ENCODE measurements at regions not wholly inside any gene's neighbourhood (a gene's known extent, or its start where the extent isn't known, plus 50 kb on each side); places are given as distances from the start of the nearest gene placed in this dataset.
A peak's percentile ranks its signal among the peaks of the same experiment; 100 is the strongest.

GRCh38 chr15:66630801-66631351 lies 65.1 kb upstream of the LCTL start (continued):
- TF ChIP-seq ATF1 (CRISPR knock-in tag; IDR thresholded peaks at IDR 0.05) (no peak), ATF1 (tag; IDR thresholded peaks at IDR 0.05) (peak; percentile 48; the same call in 1 of the 2 replicates), ZKSCAN1 (IDR thresholded peaks at IDR 0.05; ENCODE audit: low read depth, low read length) (peak; percentile 85), ARID1B (IDR thresholded peaks at IDR 0.05) (peak; percentile 95), RUNX1 (IDR thresholded peaks at IDR 0.05; ENCODE audit: low read depth) (peak; percentile 67; the same call in 1 of the 2 replicates), RAD21 (CRISPR knock-in tag; conservative IDR thresholded peaks at IDR 0.05 in 1 of 2, IDR thresholded peaks at IDR 0.05 in 1 of 2) (no peak), C11orf30 (IDR thresholded peaks at IDR 0.05; ENCODE audit: low read depth) (no peak), EP300 (IDR thresholded peaks at IDR 0.05; ENCODE audit: low read length) (peak; percentile 86), U2AF1 (optimal IDR thresholded peaks at IDR 0.05; ENCODE audit: low read depth, low read length) (no peak), SRSF7 (optimal IDR thresholded peaks at IDR 0.05; ENCODE audit: low read depth, low read length) (no peak), RAD51 (IDR thresholded peaks at IDR 0.05; ENCODE audit: borderline replicate concordance, low read depth) (0 out of 2 replicates have a peak, but pooled peaks have one; percentile 32), ZNF609 (CRISPR knock-in tag; IDR thresholded peaks at IDR 0.05; ENCODE audit: borderline replicate concordance) (no peak), CC2D1A (IDR thresholded peaks at IDR 0.05) (peak; percentile 54; the same call in 1 of the 2 replicates)
- TF ChIP-seq, protein P1, sequence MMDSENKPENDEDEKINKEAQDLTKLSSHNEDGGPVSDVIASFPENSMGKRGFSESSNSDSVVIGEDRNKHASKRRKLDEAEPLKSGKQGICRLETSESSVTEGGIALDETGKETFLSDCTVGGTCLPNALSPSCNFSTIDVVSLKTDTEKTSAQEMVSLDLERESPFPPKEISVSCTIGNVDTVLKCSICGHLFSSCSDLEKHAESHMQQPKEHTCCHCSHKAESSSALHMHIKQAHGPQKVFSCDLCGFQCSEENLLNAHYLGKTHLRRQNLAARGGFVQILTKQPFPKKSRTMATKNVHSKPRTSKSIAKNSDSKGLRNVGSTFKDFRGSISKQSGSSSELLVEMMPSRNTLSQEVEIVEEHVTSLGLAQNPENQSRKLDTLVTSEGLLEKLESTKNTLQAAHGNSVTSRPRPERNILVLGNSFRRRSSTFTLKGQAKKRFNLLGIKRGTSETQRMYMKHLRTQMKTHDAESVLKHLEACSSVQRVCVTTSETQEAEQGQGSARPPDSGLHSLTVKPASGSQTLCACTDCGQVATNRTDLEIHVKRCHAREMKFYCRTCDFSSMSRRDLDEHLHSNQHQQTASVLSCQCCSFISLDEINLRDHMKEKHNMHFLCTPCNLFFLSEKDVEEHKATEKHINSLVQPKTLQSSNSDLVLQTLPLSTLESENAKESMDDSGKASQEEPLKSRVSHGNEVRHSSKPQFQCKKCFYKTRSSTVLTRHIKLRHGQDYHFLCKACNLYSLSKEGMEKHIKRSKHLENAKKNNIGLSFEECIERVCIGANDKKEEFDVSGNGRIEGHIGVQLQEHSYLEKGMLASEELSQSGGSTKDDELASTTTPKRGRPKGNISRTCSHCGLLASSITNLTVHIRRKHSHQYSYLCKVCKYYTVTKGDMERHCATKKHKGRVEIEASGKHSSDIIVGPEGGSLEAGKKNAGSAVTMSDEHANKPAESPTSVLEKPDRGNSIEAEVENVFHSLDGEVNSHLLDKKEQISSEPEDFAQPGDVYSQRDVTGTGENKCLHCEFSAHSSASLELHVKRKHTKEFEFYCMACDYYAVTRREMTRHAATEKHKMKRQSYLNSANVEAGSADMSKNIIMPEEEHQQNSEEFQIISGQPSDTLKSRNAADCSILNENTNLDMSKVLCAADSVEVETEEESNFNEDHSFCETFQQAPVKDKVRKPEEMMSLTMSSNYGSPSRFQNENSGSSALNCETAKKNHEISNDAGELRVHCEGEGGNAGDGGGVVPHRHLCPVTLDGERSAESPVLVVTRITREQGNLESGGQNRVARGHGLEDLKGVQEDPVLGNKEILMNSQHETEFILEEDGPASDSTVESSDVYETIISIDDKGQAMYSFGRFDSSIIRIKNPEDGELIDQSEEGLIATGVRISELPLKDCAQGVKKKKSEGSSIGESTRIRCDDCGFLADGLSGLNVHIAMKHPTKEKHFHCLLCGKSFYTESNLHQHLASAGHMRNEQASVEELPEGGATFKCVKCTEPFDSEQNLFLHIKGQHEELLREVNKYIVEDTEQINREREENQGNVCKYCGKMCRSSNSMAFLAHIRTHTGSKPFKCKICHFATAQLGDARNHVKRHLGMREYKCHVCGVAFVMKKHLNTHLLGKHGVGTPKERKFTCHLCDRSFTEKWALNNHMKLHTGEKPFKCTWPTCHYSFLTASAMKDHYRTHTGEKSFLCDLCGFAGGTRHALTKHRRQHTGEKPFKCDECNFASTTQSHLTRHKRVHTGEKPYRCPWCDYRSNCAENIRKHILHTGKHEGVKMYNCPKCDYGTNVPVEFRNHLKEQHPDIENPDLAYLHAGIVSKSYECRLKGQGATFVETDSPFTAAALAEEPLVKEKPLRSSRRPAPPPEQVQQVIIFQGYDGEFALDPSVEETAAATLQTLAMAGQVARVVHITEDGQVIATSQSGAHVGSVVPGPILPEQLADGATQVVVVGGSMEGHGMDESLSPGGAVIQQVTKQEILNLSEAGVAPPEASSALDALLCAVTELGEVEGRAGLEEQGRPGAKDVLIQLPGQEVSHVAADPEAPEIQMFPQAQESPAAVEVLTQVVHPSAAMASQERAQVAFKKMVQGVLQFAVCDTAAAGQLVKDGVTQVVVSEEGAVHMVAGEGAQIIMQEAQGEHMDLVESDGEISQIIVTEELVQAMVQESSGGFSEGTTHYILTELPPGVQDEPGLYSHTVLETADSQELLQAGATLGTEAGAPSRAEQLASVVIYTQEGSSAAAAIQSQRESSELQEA (IDR thresholded peaks at IDR 0.05; ENCODE audit: low read depth) = no peak
- TF ChIP-seq, protein P2, sequence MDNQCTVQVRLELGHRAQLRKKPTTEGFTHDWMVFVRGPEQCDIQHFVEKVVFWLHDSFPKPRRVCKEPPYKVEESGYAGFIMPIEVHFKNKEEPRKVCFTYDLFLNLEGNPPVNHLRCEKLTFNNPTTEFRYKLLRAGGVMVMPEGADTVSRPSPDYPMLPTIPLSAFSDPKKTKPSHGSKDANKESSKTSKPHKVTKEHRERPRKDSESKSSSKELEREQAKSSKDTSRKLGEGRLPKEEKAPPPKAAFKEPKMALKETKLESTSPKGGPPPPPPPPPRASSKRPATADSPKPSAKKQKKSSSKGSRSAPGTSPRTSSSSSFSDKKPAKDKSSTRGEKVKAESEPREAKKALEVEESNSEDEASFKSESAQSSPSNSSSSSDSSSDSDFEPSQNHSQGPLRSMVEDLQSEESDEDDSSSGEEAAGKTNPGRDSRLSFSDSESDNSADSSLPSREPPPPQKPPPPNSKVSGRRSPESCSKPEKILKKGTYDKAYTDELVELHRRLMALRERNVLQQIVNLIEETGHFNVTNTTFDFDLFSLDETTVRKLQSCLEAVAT (IDR thresholded peaks at IDR 0.05) = 0 out of 4 replicates have a peak, but pooled peaks of 1 of the 2 experiments have one; percentile 35

Measured in K562 (cell line).